H1 (cell line): ENCODE measurements at regions not wholly inside any gene's neighbourhood (a gene's known extent, or its start where the extent isn't known, plus 50 kb on each side); places are given as distances from the start of the nearest gene placed in this dataset.

ENCODE experiments used
- CTCF ChIA-PET: fragments of 300-600 bp; sonication (Branson Sonifier 250); formaldehyde crosslinking; loops from one replicate; lab custom pipeline; 2021; ENCODE audit not compliant: partially characterized antibody; lab: Charles Lee
- POLR2A ChIA-PET: fragments of 300-600 bp; sonication (Branson Sonifier 250); formaldehyde crosslinking; loops from one replicate; lab custom pipeline; 2021; ENCODE audit warnings: inconsistent platforms; ENCODE audit not compliant: partially characterized antibody; lab: Charles Lee
- DNase-seq, 2 experiments: peaks; one replicate each; pipeline versions ENCODE4 v3.0.0 to v3.0.0-alpha.2; 2010 to 2022; ENCODE audit warnings: low spot score in 2 of 2, low read depth in 1 of 2, mixed read lengths in 1 of 2
- FAIRE-seq: peaks from 2 replicates; lab custom pipeline; 2011; peaks lifted over from hg19 to GRCh38; lab: Jason Lieb, UNC
- H2AFZ ChIP-seq: 2 replicates; pipeline ENCODE4 v1.8.1; 2012; ENCODE audit warnings: low read length, inconsistent platforms
- H2AK5ac ChIP-seq: 2 replicates; pipeline ENCODE4 v1.6.1; 2013; ENCODE audit warnings: low read depth, low read length
- H2BK120ac ChIP-seq: replicated peaks from 2 replicates; pipeline ENCODE3; 2013; ENCODE audit warnings: low read depth, low read length, inconsistent platforms
- H2BK12ac ChIP-seq: 2 replicates; pipeline ENCODE4 v1.6.1; 2013; ENCODE audit warnings: low read depth, low read length
- H2BK15ac ChIP-seq: 2 replicates; pipeline ENCODE4 v1.6.1; 2013; ENCODE audit warnings: low read length
- H2BK20ac ChIP-seq: 2 replicates; pipeline ENCODE4 v1.6.1; 2013; ENCODE audit warnings: low read length
- H2BK5ac ChIP-seq: 2 replicates; pipeline ENCODE4 v1.6.1; 2013; ENCODE audit warnings: low read depth, low read length
- H3K14ac ChIP-seq: 2 replicates; pipeline ENCODE4 v1.6.1; 2013; ENCODE audit warnings: inconsistent platforms; ENCODE audit not compliant: insufficient read length
- H3K18ac ChIP-seq: 2 replicates; pipeline ENCODE4 v1.6.1; 2013; ENCODE audit warnings: low read length; ENCODE audit errors: extremely low read depth
- H3K23ac ChIP-seq: 2 replicates; pipeline ENCODE4 v1.6.1; 2013; ENCODE audit warnings: inconsistent platforms; ENCODE audit not compliant: insufficient read length
- H3K23me2 ChIP-seq: 2 replicates; pipeline ENCODE4 v1.6.1; 2013; ENCODE audit warnings: low read depth, low read length
- H3K27ac ChIP-seq: 2 replicates; pipeline ENCODE4 v1.6.1; 2011; ENCODE audit warnings: low read depth, low read length, inconsistent platforms
- H3K27me3 ChIP-seq, 4 experiments: replicated peaks in 1 of 4; 1 replicate in 1 of 4; 2 replicates in 3 of 4; pipeline versions ENCODE4 v1.6.1 to v1.8.1; 2011 to 2013; ENCODE audit warnings: low read length in 3 of 4, mild to moderate bottlenecking in 3 of 4, inconsistent platforms in 2 of 4, mixed read lengths in 2 of 4, moderate library complexity in 1 of 4; ENCODE audit not compliant: control insufficient read depth in 3 of 4, insufficient read depth in 3 of 4; ENCODE audit errors: extremely low read depth in 1 of 4
- H3K36me3 ChIP-seq, 4 experiments: 2 replicates each; pipeline versions ENCODE4 v1.6.1 to v1.8.1; 2011 to 2013; ENCODE audit warnings: mild to moderate bottlenecking in 4 of 4, low read length in 3 of 4, moderate library complexity in 2 of 4, control low read depth in 1 of 4, inconsistent platforms in 1 of 4; ENCODE audit not compliant: insufficient read depth in 4 of 4, control insufficient read depth in 2 of 4
- H3K4ac ChIP-seq: replicated peaks from 2 replicates; pipeline ENCODE3; 2013; ENCODE audit warnings: low read length, low read depth, mixed read lengths, inconsistent platforms; ENCODE audit not compliant: insufficient read length
- H3K4me1 ChIP-seq, 4 experiments: replicated peaks in 1 of 4; 1 replicate in 1 of 4; 2 replicates in 3 of 4; pipeline versions ENCODE4 v1.6.1 to v1.8.1; 2011 to 2013; ENCODE audit warnings: low read length in 3 of 4, inconsistent platforms in 2 of 4, mixed read lengths in 1 of 4; ENCODE audit not compliant: insufficient read depth in 4 of 4, control insufficient read depth in 3 of 4
- H3K4me2 ChIP-seq, 2 experiments: 2 replicates each; pipeline versions ENCODE4 v1.6.1 to v1.8.1; 2011 to 2013; ENCODE audit warnings: low read depth in 2 of 2, low read length in 2 of 2, control low read depth in 1 of 2, inconsistent platforms in 1 of 2, mild to moderate bottlenecking in 1 of 2; ENCODE audit not compliant: insufficient read depth in 1 of 2
- H3K4me3 ChIP-seq, 4 experiments: fragments of 200-600, 300-600 bp in 1 of 4; sonication (generic), shearing (Covaris generic), sonication (Bioruptor Twin) in 1 of 4; 2 replicates each; pipeline versions ENCODE4 v1.5.1 to v1.8.1; 2011 to 2016; ENCODE audit warnings: low read length in 4 of 4, low read depth in 3 of 4, control low read depth in 2 of 4, inconsistent platforms in 2 of 4, mild to moderate bottlenecking in 2 of 4, mixed read lengths in 1 of 4, moderate library complexity in 1 of 4; ENCODE audit not compliant: insufficient read depth in 2 of 4; ENCODE audit errors: extremely low read depth in 1 of 4
- H3K56ac ChIP-seq: replicated peaks from 2 replicates; pipeline ENCODE3; 2013; ENCODE audit warnings: low read depth, mild to moderate bottlenecking, mixed read lengths, low read length, inconsistent platforms; ENCODE audit not compliant: insufficient read length
- H3K79me1 ChIP-seq: 2 replicates; pipeline ENCODE4 v1.6.1; 2013; ENCODE audit warnings: low read depth, low read length, control low read depth
- H3K79me2 ChIP-seq, 2 experiments: 2 replicates each; pipeline versions ENCODE4 v1.6.1 to v1.8.1; 2012 to 2013; ENCODE audit warnings: low read length in 2 of 2, mild to moderate bottlenecking in 2 of 2, inconsistent platforms in 1 of 2; ENCODE audit not compliant: insufficient read depth in 2 of 2, control insufficient read depth in 1 of 2
- H3K9ac ChIP-seq, 4 experiments: replicated peaks in 1 of 4; 1 replicate in 1 of 4; 2 replicates in 3 of 4; pipeline versions ENCODE4 v1.6.1 to v1.8.1; 2011 to 2013; ENCODE audit warnings: low read depth in 3 of 4, low read length in 3 of 4, control low read depth in 2 of 4, mild to moderate bottlenecking in 2 of 4, moderate library complexity in 2 of 4, inconsistent platforms in 1 of 4; ENCODE audit errors: extremely low read depth in 1 of 4
- H3K9me3 ChIP-seq, 2 experiments: 2 replicates each; pipeline versions ENCODE4 v1.6.1 to v1.8.1; 2012 to 2013; ENCODE audit warnings: mild to moderate bottlenecking in 2 of 2, moderate library complexity in 2 of 2, control low read depth in 1 of 2, inconsistent platforms in 1 of 2, low read depth in 1 of 2, low read length in 1 of 2, mixed read lengths in 1 of 2; ENCODE audit not compliant: insufficient read depth in 2 of 2
- H4K20me1 ChIP-seq, 2 experiments: replicated peaks in 1 of 2; 2 replicates each; pipeline versions ENCODE3 to v1.8.1; 2011 to 2013; ENCODE audit warnings: inconsistent platforms in 2 of 2, low read length in 2 of 2, mild to moderate bottlenecking in 1 of 2; ENCODE audit not compliant: insufficient read depth in 2 of 2, control insufficient read depth in 1 of 2
- H4K5ac ChIP-seq: 2 replicates; pipeline ENCODE4 v1.6.1; 2013; ENCODE audit warnings: low read length, low read depth, mixed read lengths, inconsistent platforms; ENCODE audit not compliant: insufficient read length
- H4K8ac ChIP-seq: 2 replicates; pipeline ENCODE4 v1.8.0; 2013; ENCODE audit warnings: mild to moderate bottlenecking, moderate library complexity, low read length, inconsistent platforms; ENCODE audit not compliant: insufficient read depth; ENCODE audit errors: extremely low read depth
- H4K91ac ChIP-seq: replicated peaks from 2 replicates; pipeline ENCODE3; 2013; ENCODE audit warnings: low read length, mixed read lengths, inconsistent platforms; ENCODE audit not compliant: insufficient read length
- CREB1 ChIP-seq: IDR thresholded peaks from 2 replicates; pipeline ENCODE4 v1.6.1; 2012; ENCODE audit warnings: inconsistent platforms
- FOSL1 ChIP-seq: IDR thresholded peaks from 2 replicates; pipeline ENCODE4 v1.6.1; 2011; ENCODE audit warnings: mild to moderate bottlenecking, low read depth, low read length, moderate library complexity; ENCODE audit not compliant: insufficient read depth
- RFX5 ChIP-seq: IDR thresholded peaks from 2 replicates; pipeline ENCODE4 v1.6.1; 2011; ENCODE audit warnings: low read depth, low read length, improper control_type of control experiment, borderline replicate concordance
- RXRA ChIP-seq: IDR thresholded peaks from 2 replicates; pipeline ENCODE4 v1.6.1; 2011; ENCODE audit warnings: low read depth, mild to moderate bottlenecking, low read length, moderate library complexity; ENCODE audit not compliant: insufficient read depth
- SP1 ChIP-seq: IDR thresholded peaks from 2 replicates; pipeline ENCODE4 v1.6.1; 2011; ENCODE audit warnings: low read depth, low read length
- WGBS, 2 experiments: shearing (Covaris generic) in 1 of 2; methylation state at CpG; one replicate each; pipeline versions ENCODE4 v1.1.6 to v1.1.7; 2013 to 2015; ENCODE audit warnings: low lambda C conversion rate in 2 of 2, mixed read lengths in 2 of 2, inconsistent platforms in 1 of 2, low coverage in 1 of 2, missing lambda C conversion rate in 1 of 2; ENCODE audit not compliant: insufficient replicate concordance in 2 of 2, insufficient coverage in 1 of 2, insufficient read length in 1 of 2; ENCODE audit errors: extremely low coverage in 1 of 2, missing lambda C conversion rate in 1 of 2; 5-methylcytosine and 5-hydroxymethylcytosine counted together

DNA sequence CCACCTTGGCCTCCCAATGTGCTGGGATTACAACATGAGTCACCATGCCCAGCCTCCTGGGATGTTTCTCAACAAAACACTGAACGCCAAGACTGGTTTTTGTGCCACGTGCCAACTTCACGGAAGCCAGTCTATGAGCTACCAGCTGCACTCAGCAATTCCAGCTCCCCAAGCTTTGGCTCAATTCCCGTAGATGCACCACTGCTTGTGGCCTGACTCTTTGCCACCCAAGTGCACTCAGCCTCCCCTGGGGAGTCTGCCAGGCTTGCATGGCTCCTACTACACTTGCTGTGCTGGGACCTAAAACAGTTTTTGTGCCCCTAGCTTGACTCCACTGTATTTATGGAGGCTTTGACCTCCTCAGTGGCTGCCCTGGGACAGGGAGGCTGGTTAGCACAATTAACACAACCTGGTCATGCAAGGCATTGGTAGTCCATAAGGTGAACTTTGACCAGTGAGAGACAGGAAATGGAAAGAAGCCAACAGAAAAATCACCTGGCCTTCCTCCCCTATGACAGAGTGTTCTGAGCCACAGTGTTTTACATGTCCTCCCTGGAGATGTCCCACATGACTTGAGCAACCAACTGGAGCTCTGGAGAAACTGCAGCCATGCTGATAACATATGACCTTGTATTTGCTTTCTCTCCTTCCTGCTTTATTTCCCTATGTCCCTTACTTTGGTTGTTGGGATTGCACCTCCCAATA is 1173.1 kb downstream of the UQCRFS1 start:
- H2BK5ac ChIP-seq = no peak overlapping the region
- no peak overlapping the region for H2AK5ac ChIP-seq
- no peak overlapping the region for H4K91ac ChIP-seq
- H3K4me1 ChIP-seq = no peaks in the 10 kb centered on the region
- no peak overlapping the region for H3K4me2 ChIP-seq
- WGBS, 2 experiments = 91% methylated on average over 4 of the region's 4 CpGs; no CpG with 5 or more reads in 1 of the 2 experiments
- DNase-seq = no peak
- no peak overlapping the region for H2BK20ac ChIP-seq
- H2BK12ac ChIP-seq = no peak overlapping the region
- ChIA-PET CTCF (interaction anchor here (0.6 to 1.2 kb wide), 3 partner anchors 12 to 41 kb away, joined by 3 read pairs; no protein-coding TSS in a partner anchor), POLR2A (no interaction called here)
- no peak for FAIRE-seq
- H4K8ac ChIP-seq = no peak overlapping the region
- H3K79me2 ChIP-seq = no peaks in the 10 kb centered on the region
- no peak overlapping the region for H2BK15ac ChIP-seq
- H4K20me1 ChIP-seq = no peaks in the 10 kb centered on the region
- H3K27ac ChIP-seq = no peak overlapping the region
- no peak overlapping the region for H2BK120ac ChIP-seq
- no peaks in the 10 kb centered on the region for H3K36me3 ChIP-seq
- no peak overlapping the region for H3K56ac ChIP-seq
- no peak overlapping the region for H3K4me3 ChIP-seq
- no peak overlapping the region for H3K18ac ChIP-seq
- H3K4ac ChIP-seq = no peak overlapping the region
- no peaks in the 10 kb centered on the region for H3K79me1 ChIP-seq
- H4K5ac ChIP-seq = no peak overlapping the region
- no peak for TF ChIP-seq FOSL1
- no peak for TF ChIP-seq CREB1
- TF ChIP-seq RFX5 = no peak
- TF ChIP-seq RXRA = no peak
- TF ChIP-seq SP1 = no peak
- H3K23me2 ChIP-seq = no peaks in the 10 kb centered on the region
- H3K27me3 ChIP-seq = no peaks in the 10 kb centered on the region
- H3K14ac ChIP-seq = no peak overlapping the region
- H2AFZ ChIP-seq = no peak overlapping the region
- 0 out of 4 replicates have a peak, but pooled peaks cover 0 to 7% of the 10 kb centered on the region in 2 experiments for H3K9me3 ChIP-seq
- H3K23ac ChIP-seq = no peak overlapping the region
- no peak overlapping the region for H3K9ac ChIP-seq
